Adrenal gland (tissue), 9 donors: ENCODE measurements at regions not wholly inside any gene's neighbourhood (a gene's known extent, or its start where the extent isn't known, plus 50 kb on each side); places are given as distances from the start of the nearest gene placed in this dataset.

Experiments
- DNase-seq, 7 donors: peaks; one replicate each; pipeline ENCODE4 v3.0.0-alpha.2; 2019 to 2020
- H3K27ac ChIP-seq, 5 donors: fragments of 200-600 bp; sonication (generic) in 4 of 5; 1 replicate in 3 of 5; 2 replicates in 2 of 5; pipeline versions ENCODE4 v1.5.1 to v1.8.0; 2016 to 2020; ENCODE audit warnings: mild to moderate bottlenecking in 1 of 5
- H3K27me3 ChIP-seq: fragments of 200-600 bp; 2 replicates; pipeline ENCODE4 v1.8.0; 2021
- H3K36me3 ChIP-seq, 2 donors: fragments of 200-600 bp; replicated peaks in 1 of 2; 1 replicate in 1 of 2; 2 replicates in 1 of 2; pipeline versions ENCODE4 v1.5.1 to v1.8.0; 2018 to 2022
- H3K4me1 ChIP-seq, 2 donors: fragments of 200-600 bp; replicated peaks in 1 of 2; 1 replicate in 1 of 2; 2 replicates in 1 of 2; pipeline versions ENCODE4 v1.5.1 to v1.8.0; 2018 to 2021
- H3K4me3 ChIP-seq, 4 donors: fragments of 200-600 bp; sonication (generic) in 3 of 4; one replicate each; pipeline ENCODE4 v1.5.1; 2016 to 2018
- H3K9me3 ChIP-seq, 3 donors: fragments of 200-600 bp; sonication (generic) in 1 of 3; replicated peaks in 1 of 3; 1 replicate in 2 of 3; 2 replicates in 1 of 3; pipeline versions ENCODE4 v1.5.1 to v1.8.0; 2016 to 2021
- CTCF ChIP-seq, 6 experiments: fragments of 450-650 bp in 4 of 6; fragments of 200-600 bp in 2 of 6; sonication (generic) in 1 of 6; IDR thresholded peaks; 1 replicate in 5 of 6; 2 replicates in 1 of 6; pipeline versions ENCODE4 v1.5.1 to v1.8.0; 2016 to 2021; ENCODE audit warnings: antibody characterized with exemption in 6 of 6, mild to moderate bottlenecking in 2 of 6, moderate library complexity in 1 of 6
- POLR2A ChIP-seq, 2 donors: fragments of 450-650 bp; IDR thresholded peaks; one replicate each; pipeline ENCODE4 v1.6.1; 2017; ENCODE audit warnings: antibody characterized with exemption in 2 of 2, mild to moderate bottlenecking in 2 of 2, moderate library complexity in 1 of 2
- WGBS, 4 donors: extraction: QIAGEN DNeasy Blood & Tissue Kit in 2 of 4; methylation state at CpG; one replicate each; pipeline versions ENCODE4 v1.1.5 to v1.1.7; 2013 to 2017; 5-methylcytosine and 5-hydroxymethylcytosine counted together
- intact Hi-C, 2 donors: fragments of 100-400 bp; cut with DNase I; formaldehyde crosslinking; loops; one replicate each; pipeline versions ENCODE4 v1.14.1 to v1.15.0; 2022 to 2023
- donor health status: healthy with polysubstance abuse.
- donor health status: Bipolar disorder and iron deficiency.
- donor health status: DM: yes; HTN: yes; CAD: no.
- donor health status: DM: no; HTN: no; CAD: no.
- donor health status: DM: no; HTN: no; CAD: no.

GRCh38 chr15:38898236-38898635 is 333.6 kb upstream of the RASGRP1 start:
- Histone ChIP-seq H3K4me3 (no peak overlapping the region), H3K4me1 (peaks cover 0 to 20% of the 10 kb centered on the region in 2 donors), H3K9me3 (no peaks in the 10 kb centered on the region), H3K27ac (no peak overlapping the region), H3K36me3 (no peaks in the 10 kb centered on the region), H3K27me3 (no peaks in the 10 kb centered on the region)
- 27 to 56% (median 40%) methylated on average over 1 of the region's 1 CpG for WGBS, 4 donors
- no peak for TF ChIP-seq CTCF (IDR thresholded peaks at IDR 0.05)
- no peak for TF ChIP-seq POLR2A (IDR thresholded peaks at IDR 0.05)
- DNase-seq = no peak
- intact Hi-C loops = no loop called here

- no peaks in the 10 kb centered on the region for H3K27me3 ChIP-seq
- peaks cover 0 to 11% of the 10 kb centered on the region in 2 donors for H3K4me1 ChIP-seq
- H3K27ac ChIP-seq = no peak overlapping the region
- no peak for TF ChIP-seq CTCF (IDR thresholded peaks at IDR 0.05)
- no peak for TF ChIP-seq POLR2A (IDR thresholded peaks at IDR 0.05)
- H3K9me3 ChIP-seq = no peaks in the 10 kb centered on the region
- H3K36me3 ChIP-seq = no peaks in the 10 kb centered on the region
- H3K4me3 ChIP-seq = no peak overlapping the region
- 79 to 86% (median 82%) methylated on average over 2 of the region's 2 CpGs for WGBS, 4 donors
- DNase-seq = no peak
- intact Hi-C loops = no loop called here
Observed at GRCh38 chr15:38899300-38899699, 334.7 kb upstream of the RASGRP1 start.

DNA sequence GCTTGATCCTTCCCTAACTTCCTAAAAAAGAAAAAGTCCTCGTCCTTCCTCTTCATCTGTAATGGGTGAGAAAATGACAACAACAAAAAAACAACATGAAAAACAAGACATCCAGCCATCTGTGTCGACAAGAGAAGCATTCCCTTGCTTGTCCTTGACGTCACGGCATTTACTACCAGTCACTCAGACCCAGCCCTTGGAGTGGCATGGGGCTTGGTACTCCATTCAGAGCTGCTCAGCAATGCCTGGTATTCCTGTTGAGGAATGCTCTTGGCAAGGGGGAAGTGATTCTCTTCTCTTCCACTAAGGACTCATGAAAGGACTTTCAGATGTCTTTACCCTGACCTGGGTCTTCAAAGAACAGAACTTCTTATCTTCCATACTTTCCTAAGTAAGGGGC is 339.7 kb upstream of the RASGRP1 start:
- Histone ChIP-seq H3K9me3 (no peaks in the 10 kb centered on the region), H3K36me3 (no peaks in the 10 kb centered on the region), H3K27me3 (no peaks in the 10 kb centered on the region), H3K4me1 (no peaks in the 10 kb centered on the region), H3K27ac (no peak overlapping the region), H3K4me3 (no peak overlapping the region)
- DNase-seq = no peak
- TF ChIP-seq POLR2A (IDR thresholded peaks at IDR 0.05) (no peak), CTCF (IDR thresholded peaks at IDR 0.05) (no peak)
- intact Hi-C loops = no loop called here
- WGBS, 4 donors = 60 to 77% (median 66%) methylated on average over 4 of the region's 4 CpGs

DNA sequence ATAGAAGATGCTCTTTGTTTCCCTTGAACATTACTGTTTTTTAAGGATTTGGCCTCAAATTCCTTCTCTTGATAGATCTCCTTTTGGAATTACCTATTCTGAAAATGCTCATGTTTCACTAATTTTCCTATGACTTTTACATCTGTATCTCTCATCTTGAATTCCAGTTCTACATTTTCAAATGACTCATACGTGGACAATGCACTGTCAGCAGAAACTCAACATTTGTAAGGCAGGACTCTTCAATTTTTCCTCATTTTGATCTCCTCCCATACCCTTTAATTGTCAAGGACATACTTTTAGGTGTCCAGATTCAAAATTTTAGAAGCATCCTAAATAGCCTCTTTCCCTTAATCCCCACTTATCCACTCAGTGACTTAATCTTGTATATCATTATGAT is 341.0 kb upstream of the RASGRP1 start:
- 37 to 69% (median 56%) methylated on average over 1 of the region's 1 CpG for WGBS, 4 donors
- no peak overlapping the region for H3K27ac ChIP-seq
- no peaks in the 10 kb centered on the region for H3K4me1 ChIP-seq
- no peaks in the 10 kb centered on the region for H3K36me3 ChIP-seq
- intact Hi-C loops = no loop called here
- no peak for DNase-seq
- no peaks in the 10 kb centered on the region for H3K27me3 ChIP-seq
- no peak overlapping the region for H3K4me3 ChIP-seq
- no peaks in the 10 kb centered on the region for H3K9me3 ChIP-seq
- TF ChIP-seq CTCF (IDR thresholded peaks at IDR 0.05) (no peak), POLR2A (IDR thresholded peaks at IDR 0.05) (no peak)
